ENCODE measurements at regions not wholly inside any gene's neighbourhood (a gene's known extent, or its start where the extent isn't known, plus 50 kb on each side); places are given as distances from the start of the nearest gene placed in this dataset.

DNA sequence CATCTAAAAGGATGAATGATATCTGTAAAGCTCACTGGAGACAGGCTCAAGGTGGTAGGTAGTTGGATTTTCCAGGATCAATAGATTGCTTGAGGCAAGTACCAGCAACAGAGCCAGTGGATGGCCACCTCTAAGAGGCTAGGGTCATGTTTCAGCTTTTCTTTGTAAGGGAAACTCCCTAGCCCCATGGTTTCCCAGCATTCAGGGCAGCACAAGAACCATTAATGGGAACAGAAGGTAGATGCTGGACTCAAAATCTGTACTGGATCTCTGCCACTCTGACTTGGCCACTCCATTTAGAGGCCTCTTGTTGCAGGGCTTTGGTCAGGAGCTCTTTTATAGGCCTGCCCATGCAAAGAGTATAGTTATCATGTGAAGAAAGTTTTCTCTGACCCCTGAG is 76.1 kb upstream of the DYRK2 start:
- DNase-seq (ENCODE audit: low read depth in 4 of 4, low spot score in 3 of 4): no peak

DNA sequence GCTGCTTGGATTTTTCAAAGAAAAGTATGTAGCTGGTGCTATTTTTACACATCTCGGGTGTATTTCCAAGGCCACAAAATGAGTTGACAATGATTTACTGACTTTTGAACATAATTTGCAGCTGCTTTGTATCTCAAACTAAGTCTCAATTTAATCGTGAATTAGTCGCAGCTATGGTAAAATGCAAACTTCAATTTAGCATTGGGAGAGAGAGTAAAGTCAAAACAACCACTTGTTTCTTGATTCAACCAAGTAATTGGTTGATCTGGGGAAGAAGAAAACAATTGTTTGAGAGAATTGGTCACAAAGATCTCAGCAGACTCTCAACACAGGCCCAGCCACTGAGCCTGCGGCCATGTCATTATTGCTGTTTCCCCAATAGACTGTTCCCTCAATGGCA is 75.0 kb upstream of the DYRK2 start:
- DNase-seq (ENCODE audit: low read depth in 4 of 4, low spot score in 3 of 4): no peak

DNA sequence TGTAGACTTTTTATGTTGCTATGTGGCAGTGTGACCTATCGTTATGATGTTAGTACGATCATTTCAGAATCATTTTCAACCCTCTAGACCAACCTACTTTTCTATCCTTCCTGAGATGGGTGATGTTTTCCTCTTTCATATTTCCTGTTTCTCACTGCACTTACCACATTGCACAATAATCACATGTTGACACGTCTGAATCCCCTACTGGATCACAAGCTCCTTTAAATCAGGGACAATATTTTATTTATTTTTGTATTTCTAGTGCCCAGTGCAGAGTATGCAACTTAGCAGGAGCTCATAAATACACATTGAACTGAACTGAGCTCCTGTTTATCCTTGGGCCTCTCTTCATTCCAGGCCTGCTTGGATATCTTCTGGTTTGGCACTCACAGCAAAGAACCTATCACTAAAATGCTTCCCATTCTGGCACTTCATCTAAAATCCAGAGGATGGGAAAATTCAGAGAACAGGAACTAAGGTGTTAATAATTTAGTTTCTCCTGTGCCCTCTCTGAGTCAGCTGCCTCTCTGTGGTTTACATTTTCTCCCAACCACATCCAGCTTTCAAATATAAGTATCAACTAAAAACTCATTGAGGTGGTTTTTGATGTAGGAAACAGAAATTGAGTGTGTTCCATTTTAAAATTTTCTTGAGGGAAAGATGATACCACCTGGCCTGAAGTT is 69.4 kb upstream of the DYRK2 start:
- DNase-seq (ENCODE audit: low read depth in 4 of 4, low spot score in 3 of 4): no peak

DNA sequence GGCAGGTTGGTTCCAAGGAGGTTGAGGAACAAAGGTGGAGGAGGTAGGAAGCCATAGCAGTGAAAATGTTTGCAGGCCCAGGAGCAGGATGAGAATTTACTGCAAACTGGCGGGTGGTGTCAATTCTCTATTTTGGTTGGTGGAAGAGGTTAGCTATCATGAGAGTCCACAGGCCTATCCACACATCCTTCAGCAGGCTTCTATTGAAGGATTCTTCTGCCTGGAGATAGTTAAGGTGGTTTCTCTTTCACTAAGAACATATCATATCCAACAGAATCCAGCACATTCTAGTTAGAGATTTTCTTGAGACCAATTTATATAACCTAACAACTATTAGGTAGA is 68.9 kb upstream of the DYRK2 start:
- no peak for DNase-seq (ENCODE audit: low read depth in 4 of 4, low spot score in 3 of 4)

DNA sequence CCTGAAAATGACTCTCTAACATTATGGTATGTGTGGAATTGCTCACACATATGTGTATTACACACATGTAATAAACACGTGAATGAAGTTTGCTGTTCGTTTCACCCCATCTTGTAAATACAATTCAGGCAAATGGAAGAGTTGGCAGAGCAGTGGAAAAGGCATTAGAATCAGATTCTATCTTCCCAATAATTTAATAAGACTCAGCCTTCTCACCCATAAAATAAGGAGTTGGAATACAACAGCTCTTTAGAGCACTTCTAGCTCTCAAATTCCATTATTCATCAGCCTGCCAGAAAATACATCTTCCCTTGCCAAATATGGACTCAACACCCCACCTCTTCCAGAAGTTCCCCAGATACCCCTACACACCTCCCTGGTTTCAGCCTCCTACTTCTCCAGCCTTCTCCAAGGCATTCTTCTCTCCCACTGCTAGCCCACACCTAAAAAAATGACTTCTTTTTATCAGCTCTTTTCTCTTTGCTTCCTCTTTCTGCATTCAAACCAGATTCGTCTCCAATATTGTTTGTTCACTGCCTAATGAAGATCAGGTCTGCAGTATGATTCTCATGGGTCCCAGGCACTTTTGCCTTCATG is 66.2 kb upstream of the DYRK2 start:
- no peak for DNase-seq (ENCODE audit: low read depth in 4 of 4, low spot score in 3 of 4)

GRCh38 chr12:67582844-67583243 is 65.7 kb upstream of the DYRK2 start:
- DNase-seq (ENCODE audit: low read depth in 4 of 4, low spot score in 3 of 4): no peak

DNA sequence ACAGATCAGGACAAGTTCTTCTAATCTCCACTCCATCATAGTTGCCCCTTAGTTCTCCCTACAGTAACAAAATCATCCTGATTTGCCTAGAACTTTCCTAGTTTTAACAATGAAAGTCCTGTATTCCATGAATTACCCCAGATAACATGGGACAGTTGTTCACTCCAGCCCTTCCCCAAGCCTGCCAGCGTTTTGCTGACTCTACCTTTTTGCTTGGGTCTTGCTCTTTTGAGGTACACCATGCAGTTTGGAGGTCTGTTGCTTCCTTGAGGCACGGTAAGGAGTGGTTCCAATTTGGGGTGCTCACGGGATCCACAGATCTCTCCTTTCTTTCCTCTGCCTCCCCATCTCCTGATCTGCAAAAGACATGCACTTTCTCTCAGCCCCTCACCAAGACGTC is 61.6 kb upstream of the DYRK2 start:
- DNase-seq (ENCODE audit: low read depth in 4 of 4, low spot score in 3 of 4): no peak

DNA sequence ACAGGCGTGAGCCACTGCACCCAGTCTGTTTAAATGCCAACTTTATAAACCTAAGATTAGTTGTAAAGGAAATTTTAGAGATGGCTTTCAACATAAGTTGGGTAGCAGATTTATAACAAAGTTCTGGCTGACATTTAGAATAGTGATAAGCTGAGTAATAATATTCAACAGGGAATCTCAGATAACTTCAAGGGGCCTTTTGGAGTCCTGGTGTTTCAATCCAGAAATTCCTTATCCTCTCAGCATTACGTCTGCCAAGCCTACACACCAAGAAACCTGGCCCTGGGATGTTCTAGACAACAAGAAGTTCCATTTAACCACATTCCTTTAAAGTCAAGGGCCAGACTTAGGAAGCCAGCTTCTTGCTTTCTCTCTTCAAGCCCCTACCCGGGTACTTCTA is 59.5 kb upstream of the DYRK2 start:
- no peak for DNase-seq (ENCODE audit: low read depth in 4 of 4, low spot score in 3 of 4)

DNA sequence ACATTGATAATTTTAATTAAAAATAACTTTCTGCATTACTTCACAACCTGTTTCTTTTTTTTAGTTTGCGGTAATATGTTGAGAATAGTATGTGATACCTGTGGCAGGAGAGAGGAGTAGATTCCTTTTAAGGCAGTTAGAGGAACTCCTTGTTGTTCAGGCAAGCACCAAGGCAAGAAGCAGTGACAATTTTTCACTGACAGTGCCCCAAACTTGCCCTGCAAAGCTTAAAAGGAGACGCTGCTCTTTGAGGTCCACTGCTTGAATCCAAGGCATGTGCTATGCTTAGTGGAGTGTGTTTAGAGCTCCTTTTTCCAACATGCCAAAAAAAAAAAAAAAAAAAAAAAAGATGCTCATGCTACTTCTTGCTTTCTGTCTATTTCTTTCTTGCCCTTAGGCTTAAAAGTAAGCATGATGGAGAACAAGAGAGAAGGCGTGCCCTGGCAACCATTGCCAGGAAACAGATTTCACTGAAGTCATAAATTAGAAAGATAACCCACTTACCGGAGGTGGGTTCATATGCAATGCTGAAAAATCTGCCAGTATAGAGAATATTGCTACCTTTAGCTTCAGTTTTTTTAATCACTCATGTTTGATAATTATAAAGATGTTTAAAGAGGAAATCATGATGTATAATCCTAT is 58.3 kb upstream of the DYRK2 start:
- no peak for DNase-seq (ENCODE audit: low read depth in 4 of 4, low spot score in 3 of 4)

- DNase-seq (ENCODE audit: low read depth in 4 of 4, low spot score in 3 of 4): peak in 2 of 4 donors; percentile 14 to 29
Observed at GRCh38 chr12:67592228-67593011, 56.1 kb upstream of the DYRK2 start.

- peak in 2 of 4 donors; percentile 25 to 36 for DNase-seq (ENCODE audit: low read depth in 4 of 4, low spot score in 3 of 4)
Observed at GRCh38 chr12:67593041-67593440, 55.5 kb upstream of the DYRK2 start.

- DNase-seq (ENCODE audit: low read depth in 4 of 4, low spot score in 3 of 4): no peak
Observed at GRCh38 chr12:67593461-67594330, 54.8 kb upstream of the DYRK2 start.

DNA sequence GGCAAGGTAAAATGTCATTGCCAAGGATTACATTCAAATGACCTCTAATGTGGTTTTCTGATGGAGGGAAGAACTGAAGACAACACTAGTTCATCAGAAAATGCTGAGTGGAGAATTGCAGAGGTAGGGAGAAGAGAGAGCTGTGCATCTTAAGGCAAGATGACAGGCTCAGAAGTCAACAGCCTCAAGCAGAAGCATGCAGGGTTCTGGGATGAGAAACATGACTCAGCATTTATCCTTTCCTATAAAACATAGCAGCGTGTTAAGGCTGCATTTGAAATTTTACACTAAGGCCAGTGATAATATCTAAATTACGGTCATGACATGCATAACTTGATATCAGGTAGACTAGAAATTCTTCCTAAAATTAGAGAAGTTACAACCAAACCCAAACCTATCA is 53.7 kb upstream of the DYRK2 start:
- DNase-seq (ENCODE audit: low read depth in 4 of 4, low spot score in 3 of 4): no peak

DNA sequence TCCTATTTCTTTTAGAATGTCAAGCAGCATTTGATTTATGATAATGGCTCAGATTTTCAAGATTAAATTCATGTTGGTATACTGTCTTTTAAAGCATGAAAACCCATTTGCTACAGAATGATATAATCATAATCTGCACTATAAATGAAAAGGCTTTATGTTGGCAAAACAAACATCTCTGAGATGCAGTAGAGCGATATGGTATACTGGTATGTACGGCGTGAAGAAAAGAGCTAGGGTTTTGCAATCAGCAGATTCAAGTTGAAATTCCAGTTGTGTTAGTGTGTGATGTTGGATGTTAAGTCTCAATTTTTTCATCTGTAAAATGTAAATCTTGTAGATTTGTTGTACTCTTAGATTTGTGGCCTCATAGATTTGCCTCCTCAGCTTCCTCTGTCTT is 53.2 kb upstream of the DYRK2 start:
- DNase-seq (ENCODE audit: low read depth in 4 of 4, low spot score in 3 of 4): no peak

DNA sequence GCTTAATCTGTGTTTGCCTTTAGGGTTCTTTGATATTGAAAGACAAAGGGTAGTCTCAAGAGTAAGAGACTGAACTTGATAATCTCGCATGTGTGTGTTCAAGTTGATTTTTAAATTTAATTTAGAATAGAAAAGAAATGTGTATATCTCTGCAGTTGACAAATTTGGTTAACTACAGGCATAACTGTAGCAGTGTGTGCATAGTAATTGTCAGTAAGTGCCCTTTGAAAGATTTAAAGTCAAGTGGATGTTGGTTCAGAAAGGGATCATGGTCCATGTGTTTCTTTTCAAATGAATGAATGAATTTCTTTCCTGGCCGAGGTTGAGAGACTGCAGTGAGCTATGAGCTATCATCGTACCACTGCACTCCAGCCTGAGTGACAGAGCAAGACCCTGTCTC is 49.9 kb upstream of the DYRK2 start:
- DNase-seq (ENCODE audit: low read depth in 4 of 4, low spot score in 3 of 4): no peak

Data from left renal pelvis (tissue), 4 donors.